Dedifferentiated amniotic fluid mesenchymal stem cell (primary cell): ENCODE measurements at regions not wholly inside any gene's neighbourhood (a gene's known extent, or its start where the extent isn't known, plus 50 kb on each side); places are given as distances from the start of the nearest gene placed in this dataset.

Experiments
- DNase-seq: peaks from one replicate; pipeline ENCODE4 v3.0.0-alpha.2; 2016; ENCODE audit errors: extremely low spot score

DNA sequence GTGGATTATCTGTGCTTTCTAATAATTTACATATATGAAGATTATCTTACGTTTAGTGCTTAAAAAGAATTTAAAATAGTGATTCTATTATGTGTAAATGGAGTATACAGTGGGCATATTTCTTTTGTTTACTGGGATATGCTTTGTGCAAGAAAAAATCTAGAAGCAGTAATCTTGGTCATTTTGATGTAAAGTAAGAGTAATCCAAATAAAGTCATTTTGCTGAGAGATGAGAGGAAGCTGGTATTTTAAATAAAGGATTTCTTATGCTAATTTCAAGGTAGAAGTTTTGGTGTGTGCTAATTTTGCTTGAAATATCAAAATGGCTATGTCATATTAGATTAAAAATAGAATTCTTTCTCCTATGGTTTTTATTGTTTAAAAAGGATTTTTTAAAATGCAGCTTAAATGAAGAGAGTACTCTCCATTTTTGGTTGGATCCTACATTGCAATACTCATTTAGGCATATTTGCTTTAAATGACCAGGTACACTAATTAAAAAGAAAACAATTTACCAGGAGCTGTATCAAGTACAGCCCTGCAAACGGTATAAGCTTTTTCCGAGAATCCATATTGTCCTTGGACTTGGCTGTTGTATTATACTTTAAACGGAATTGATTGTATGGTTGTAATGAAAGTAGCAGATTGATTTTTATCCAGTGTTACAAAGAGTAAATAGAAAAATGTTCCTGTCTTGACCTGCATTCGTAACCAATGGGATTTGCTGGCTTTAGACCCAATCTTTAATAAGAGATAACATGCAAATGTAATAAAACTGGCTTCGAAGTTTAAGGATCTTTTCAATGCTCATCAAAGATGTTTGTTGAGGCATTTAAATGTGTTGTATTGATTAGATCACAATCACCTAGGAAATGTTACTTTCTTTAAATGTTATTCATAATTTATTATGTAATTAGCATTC lies 574.7 kb downstream of the USP25 start:
- DNase-seq = no peak

DNA sequence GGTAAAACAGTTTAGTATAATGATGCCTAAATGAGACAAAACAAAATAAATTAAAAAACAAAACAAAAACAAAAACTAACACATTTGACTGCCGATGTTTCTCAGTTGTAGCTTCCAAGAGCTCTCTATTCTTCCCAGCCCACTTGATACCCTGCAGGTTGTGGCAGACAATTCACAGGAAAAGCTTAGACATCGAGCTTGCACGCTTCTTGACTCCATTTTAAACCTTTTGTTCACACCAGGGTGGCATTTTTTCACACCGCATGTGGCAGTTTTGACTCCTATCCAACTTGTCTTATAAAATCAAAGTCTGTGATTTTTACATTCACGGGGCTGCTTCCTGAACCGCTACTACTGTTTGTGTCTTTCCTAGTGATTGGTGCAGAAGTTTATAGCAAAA lies 575.9 kb downstream of the USP25 start:
- no peak for DNase-seq

GRCh38 chr21:16307256-16307655 lies 577.5 kb downstream of the USP25 start:
- no peak for DNase-seq

DNA sequence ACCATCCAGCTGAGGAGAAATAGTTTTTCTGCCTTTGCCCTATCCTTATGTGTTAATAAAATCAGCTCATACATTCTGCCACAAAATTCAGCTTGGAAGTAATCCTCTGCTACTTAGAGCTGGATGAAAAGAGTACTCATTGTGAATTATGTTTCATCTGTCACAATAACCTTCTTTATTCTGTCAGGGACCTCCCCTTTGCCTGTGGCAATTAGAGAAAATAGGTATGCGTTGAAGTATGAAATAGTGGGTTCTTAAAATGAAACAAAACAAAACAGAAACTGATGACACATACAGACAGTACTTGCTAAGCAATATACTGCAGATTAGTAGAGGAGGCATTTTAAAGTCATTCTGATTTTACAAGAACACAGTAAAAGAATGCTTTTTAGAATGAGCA lies 578.5 kb downstream of the USP25 start:
- no peak for DNase-seq

GRCh38 chr21:16309250-16309971 lies 579.6 kb downstream of the USP25 start:
- DNase-seq = no peak

- no peak for DNase-seq
These were observed 580.4 kb downstream of the USP25 start for GRCh38 chr21:16310176-16310575.

- DNase-seq = no peak
These were observed 581.4 kb downstream of the USP25 start for GRCh38 chr21:16311229-16311628.

GRCh38 chr21:16312321-16312720 lies 582.5 kb downstream of the USP25 start:
- DNase-seq = no peak

GRCh38 chr21:16315223-16315622 lies 585.4 kb downstream of the USP25 start:
- no peak for DNase-seq

DNA sequence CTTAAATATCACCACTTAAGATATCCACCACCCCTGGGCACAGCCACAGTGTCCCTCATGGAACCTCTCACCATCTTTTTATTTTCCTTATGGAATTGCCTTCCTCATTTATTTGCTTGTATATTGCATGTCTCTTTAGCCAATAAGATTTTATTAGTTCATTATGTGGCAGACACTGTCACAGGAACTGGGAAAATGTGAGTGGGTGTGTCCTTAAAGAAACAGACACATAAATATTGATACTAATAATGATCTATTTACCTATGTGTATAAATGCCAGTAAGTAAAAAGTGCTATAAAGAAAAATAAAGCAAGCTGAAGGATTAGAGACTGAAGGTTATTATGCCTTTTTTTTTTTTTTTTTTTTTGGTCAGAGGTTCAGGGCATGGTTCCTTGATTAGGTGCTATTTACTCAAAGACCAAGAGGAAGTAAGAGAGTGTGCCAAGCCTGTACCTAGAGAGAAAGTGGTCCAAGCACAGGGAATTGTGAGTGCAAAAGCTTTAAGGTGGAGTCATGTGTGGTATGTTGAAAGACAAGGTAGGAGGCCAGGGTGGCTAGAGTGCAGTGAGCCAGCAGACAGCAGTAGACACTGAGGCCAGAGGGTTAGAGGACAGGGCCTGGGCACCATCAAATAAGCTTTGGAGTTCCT lies 589.0 kb downstream of the USP25 start:
- no peak for DNase-seq

GRCh38 chr21:16320110-16320509 lies 590.3 kb downstream of the USP25 start:
- DNase-seq = no peak

GRCh38 chr21:16322454-16322853 lies 592.7 kb downstream of the USP25 start:
- DNase-seq = no peak

GRCh38 chr21:16323596-16323995 lies 593.8 kb downstream of the USP25 start:
- DNase-seq = no peak

GRCh38 chr21:16324630-16325029 lies 594.8 kb downstream of the USP25 start:
- DNase-seq = no peak

- DNase-seq = peak; percentile 87
These were observed 600.5 kb downstream of the USP25 start for GRCh38 chr21:16330082-16330907.

- no peak for DNase-seq
These were observed 601.1 kb downstream of the USP25 start for GRCh38 chr21:16330908-16331268.

DNA sequence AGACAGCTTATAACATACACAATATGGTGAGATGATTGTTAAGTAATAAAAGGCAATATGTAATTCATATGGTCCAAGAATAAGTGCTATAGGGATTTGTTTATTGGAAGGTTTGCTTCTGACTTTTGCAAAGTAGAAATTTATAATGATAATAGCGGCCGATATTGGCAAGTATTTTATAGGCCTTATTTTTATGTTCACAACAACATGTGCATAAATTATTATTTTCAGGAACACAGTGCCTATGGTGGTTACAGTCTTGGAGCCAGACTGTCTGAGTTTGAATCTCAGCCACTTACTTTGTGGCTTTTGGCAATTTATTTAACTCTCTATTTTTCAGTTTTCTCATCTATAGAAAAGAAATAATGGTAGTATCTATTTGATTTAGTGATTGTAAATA lies 607.5 kb downstream of the USP25 start:
- DNase-seq = no peak

DNA sequence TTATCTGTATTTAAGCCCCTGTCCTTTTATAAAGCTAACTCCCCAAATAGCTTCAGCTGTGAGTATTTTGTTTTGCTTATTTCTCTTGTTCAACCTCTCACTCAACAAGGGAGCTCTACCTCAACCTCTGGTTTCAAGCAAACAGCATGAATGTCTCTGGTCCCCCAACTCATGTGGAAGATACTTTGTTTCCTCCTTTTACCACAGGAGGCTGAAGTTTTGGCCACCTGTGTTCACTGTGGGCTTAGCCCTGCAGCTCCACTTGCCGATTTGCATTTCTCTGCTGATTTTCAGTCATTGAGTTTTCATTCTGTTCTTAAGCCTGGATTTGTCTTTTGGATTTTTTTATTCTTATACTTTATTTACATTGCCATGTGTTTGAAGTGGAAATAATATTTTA lies 613.1 kb downstream of the USP25 start:
- DNase-seq = no peak

GRCh38 chr21:16343776-16344175 lies 614.0 kb downstream of the USP25 start:
- no peak for DNase-seq

GRCh38 chr21:16345757-16346156 lies 616.0 kb downstream of the USP25 start:
- DNase-seq = no peak

DNA sequence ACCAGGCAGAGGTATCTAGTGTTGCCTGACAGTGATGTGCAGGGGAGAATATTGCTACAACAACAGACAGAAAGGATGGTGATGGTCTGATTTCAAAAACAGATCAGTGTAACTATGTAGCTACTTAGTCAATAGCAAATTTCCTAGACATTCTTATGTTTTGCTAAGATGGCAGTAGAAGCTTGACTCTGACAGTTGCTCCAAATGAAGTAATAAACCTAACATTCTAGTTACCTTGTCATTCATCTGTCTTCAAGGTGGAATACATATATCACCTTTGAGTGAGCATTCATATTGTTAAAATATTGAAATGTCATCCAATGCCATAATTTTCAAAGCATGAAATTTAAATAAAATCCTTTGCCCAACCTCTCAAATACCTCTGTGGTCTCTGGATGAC lies 617.4 kb downstream of the USP25 start:
- DNase-seq = no peak

- DNase-seq = no peak
These were observed 624.0 kb downstream of the USP25 start for GRCh38 chr21:16353764-16354163.
